Activated naive CD4-positive, alpha-beta T cell treated with anti-CD3 and anti-CD28 coated beads, Interleukin-2, amount 50 U/mL, for 16 hours (primary cell): ENCODE measurements at regions not wholly inside any gene's neighbourhood (a gene's known extent, or its start where the extent isn't known, plus 50 kb on each side); places are given as distances from the start of the nearest gene placed in this dataset.
"Not testable (repeated sequence)": the region's sequence is repeated elsewhere in the genome, so short reads cannot be mapped to it uniquely, and the experiment has no call there.

Source experiments
- DNase-seq: peaks from one replicate; pipeline ENCODE4 v3.0.0-alpha.2; 2020

DNA sequence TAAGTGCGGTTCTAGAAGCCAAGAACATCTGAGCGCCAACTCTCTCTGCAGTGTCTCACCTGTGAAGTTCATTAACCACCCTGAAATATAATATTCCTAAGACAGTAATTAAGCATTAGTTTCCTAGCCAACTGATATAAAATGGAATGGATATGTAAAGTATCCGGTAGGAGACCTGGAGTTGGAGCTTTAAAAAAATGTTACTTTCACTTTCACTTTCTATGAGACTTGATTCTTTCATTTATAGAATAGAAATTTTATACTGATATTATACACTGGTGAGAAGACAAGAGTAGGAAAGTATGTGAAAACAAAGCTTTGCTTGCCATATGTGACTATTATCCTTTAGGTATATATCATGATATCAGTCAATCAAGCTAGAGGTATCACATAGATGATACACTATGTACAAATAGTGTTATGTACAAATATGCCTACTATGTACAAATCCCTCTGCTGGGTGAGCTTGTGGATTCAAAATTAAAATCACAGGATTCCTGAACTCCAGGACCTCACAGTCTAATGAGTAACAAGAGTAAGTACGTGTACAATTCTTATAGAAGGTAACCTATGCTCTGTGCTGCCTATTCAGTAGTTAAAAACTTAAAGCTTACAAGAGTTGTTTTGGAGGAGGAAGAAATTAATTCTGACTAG, 934.2 kb downstream of the TTLL7 start:
- DNase-seq = no peak

DNA sequence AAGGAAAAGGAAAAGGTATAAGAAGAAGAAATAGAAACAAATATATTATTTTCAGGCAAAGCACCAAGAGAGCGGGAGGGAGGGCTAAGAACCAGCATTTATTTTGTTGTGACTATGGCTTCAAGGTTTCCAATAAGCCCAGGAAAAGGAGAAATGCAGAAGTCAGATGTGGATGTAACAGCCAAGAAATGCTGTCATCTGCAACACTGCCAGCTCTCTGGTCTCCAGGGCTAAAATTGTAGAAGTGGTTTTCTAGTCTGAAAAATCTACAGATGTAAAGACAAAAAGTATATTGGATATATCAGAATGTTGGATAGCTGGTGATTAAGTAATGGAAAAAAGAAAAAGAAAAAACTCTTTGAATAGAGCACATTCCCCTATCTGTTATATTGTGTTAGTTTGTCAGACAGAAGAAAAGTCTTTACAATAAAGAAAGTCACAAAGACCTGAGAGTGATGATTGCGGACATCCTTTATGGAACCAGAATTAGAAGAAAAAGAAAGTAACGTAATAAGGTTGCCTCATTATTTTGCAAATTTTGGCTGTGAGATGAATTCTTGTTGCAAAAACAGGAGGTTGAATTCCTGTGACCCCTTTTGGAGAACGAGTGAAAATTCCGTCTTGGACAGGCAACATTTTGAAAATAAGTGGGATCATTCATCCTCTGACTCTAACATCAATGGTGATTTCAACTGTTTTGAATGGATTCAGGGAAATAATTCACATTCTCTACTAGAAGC, 938.1 kb downstream of the TTLL7 start:
- no peak for DNase-seq

DNA sequence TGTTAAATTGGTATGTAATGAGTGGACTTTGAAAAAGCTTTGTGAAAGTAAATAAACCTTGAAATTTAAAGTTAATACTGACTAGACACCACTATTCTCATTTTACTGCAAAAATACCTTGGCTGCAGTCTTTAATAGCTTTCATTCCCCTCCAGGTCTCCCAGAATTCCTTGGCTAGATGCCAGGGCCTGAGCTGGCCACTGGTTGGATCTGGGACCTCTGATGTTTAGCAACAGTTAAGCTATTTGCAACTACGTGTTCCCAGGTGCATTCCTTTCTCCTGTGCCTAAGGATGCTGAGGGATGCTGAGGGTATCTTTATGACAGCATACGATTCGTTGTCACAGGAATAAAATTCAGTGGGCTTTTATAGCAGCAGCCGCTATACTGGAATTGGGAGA, 938.7 kb downstream of the TTLL7 start:
- no peak for DNase-seq

DNA sequence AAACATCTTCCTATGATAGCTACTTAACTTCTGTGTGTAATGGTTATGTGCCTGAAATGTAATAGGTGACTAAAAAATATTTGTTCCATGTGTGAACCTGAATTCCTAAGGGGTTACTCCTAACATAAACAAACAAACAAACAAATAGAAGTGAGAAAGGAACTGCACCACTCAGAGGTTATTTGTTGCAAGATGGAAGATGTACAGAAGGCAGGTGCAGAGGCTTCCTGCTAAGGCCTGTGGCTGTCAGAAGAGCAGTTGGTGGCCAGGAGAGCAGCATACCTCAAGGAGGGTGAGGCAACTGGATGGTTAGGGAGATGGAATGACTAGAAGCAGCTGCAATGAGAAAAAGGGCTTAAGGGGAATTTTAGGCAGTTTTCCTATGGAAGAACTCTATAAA, 940.6 kb downstream of the TTLL7 start:
- no peak for DNase-seq

DNA sequence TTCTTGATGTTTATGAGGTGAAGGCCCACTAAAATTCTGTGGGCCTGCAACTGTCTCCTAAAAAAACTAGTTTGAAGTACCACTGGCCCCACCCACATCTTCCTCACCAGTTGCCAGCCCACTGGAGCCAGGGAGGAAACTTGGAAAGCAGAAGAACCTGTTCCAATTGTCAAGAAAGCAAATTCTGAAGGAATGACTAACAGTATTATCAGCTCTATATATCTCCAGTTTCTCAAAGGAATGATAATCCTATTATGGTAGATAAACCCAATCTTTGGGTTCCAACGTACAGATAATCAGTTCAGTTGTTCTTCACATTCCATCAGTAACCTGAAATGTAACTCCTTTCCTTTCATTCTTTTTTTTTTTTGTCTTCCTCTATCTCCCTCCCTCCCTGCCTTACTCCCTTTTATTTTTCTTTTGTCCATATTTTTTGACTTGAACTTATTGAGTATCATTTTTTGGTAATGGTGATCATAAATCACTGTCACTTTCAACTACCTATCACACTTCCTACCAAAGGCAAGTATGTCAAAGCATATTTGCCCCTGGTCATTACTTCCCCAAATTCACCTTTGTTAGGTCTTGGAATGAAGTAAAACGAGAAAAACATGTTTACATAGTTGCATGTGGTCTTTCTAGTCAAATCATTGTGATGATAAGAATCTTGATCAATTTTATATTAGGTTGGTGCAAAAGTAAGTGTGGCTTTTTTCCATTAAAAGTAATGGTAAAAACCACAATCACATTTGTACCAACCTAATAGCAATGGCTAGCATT, 943.4 kb downstream of the TTLL7 start:
- DNase-seq = no peak

DNA sequence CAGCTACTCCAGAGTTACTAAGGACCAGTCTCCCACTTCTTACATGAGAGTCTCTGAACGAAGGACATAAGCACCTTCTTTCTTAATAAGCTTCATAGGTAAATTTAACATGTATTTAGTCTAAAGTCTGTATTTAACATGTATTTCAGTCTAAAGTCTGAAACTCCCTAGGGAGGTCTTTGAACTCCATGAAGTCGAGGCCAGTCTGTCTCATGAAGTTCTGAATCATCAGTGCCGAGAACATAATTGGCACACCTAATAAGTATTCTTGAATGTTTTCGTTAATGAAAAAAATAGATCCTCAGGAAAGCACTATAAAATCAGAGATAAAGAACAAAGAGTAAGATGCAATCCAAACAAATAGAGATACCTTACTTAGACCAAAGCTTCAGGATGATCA, 945.5 kb downstream of the TTLL7 start:
- DNase-seq = no peak

DNA sequence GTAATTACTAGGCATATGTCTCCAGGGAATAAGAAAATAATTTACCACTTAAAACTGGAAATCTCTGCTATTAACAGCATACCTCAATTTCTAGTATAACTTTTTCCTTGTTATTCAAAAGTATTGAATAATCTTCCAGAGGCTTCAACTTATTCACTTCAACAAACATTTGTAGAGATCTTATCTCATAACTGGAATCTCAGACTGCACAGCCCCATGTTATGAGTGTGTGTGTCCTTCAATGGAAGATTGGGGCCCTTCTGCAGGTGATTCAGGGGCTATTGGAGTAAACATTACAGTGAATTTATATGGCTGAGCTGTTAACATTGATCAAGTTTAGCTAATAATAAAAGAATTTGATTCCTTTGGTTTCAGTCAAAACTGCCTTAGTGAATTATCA, 946.1 kb downstream of the TTLL7 start:
- no peak for DNase-seq

DNA sequence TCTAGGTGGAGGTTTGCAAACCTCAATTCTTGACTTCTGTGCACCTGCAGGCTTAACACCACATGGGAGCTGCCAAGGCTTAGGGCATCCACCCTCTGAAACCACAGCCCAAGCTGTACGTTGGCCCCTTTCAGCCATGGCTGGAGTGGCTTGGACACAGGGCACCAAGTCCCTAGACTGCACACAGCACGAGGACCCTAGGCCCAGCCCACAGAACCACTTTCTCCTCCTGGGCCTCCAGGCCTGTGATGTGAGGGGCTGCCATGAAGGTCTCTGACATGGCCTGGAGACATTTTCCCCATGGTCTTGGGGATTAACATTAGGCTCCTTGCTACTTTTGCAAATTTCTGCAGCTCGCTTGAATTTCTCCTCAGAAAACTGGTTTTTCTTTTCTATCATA, 947.9 kb downstream of the TTLL7 start:
- not testable (repeated sequence) for DNase-seq

DNA sequence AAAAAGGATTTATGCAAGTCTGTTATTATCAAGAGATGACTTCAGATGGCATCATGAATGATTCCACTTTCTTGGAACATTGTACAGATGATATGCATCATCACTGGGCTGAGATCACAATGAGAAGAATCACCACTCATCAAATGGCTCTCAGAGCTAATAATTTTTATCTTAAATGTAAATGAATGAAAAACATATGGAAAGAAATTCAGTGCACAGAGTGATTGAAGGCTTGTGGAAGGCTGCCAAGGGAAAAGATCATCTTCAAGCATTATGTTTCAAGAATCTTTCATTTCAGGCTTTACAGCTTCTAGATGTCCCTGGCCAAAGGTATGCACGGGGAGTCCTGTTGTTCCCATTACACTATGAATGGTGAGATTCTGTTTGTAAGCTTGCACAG, 955.7 kb downstream of the TTLL7 start:
- DNase-seq = no peak

DNA sequence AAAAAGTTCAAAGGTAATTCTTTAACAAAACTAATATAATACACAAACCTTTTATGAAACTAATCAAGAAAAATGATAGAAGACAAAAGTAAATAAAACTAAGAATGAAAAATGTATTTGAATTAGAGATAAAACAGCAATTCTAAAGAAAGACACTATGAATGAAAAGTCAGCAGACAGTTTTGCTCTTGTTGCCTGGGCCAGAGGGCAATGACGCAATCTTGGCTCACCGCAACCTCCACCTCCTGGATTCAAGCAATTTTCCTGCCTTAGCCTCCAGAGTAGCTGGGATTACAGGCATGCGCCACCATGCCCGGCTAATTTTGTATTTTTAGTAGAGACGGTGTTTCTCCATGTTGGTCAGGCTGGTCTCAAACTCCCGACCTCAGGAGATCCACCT, 959.8 kb downstream of the TTLL7 start:
- DNase-seq = not testable (repeated sequence)

DNA sequence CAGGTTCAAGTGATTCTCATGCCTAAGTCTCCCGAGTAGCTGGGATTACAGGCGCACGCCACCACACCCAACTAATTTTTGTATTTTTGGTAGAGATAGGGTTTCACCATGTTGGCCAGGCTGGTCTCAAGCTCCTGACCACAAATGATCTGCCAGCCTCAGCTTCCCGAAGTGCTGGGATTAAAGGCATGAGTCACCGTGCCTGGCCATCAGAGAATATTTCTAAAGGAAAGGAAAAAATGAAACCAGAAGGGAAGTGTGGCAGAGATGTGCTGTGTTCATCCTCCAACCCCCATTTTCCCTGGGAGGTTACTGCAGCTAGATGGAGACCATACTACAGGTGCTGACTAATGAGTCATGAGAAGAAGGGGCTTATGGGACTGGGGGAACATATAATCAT, 964.1 kb downstream of the TTLL7 start:
- no peak for DNase-seq

DNA sequence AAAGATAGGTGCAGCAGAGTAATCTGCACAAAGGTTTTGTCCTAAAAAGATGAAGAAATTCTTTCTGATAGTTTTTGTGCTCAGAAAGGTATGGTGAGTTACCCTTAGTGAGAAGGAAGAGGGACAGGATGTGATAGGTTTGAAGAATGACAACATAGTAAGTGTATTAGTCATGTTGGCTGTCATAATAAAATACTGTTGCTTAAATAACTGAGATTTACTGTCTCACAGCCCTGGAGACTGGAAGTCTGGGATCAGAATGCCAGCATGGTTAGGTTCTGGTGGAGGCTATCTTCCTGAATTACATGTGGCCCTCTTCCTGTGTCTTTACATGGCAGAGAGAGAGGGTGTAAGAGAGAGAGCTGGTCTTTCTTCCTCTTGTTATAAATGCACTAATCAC, 965.2 kb downstream of the TTLL7 start:
- DNase-seq = no peak

DNA sequence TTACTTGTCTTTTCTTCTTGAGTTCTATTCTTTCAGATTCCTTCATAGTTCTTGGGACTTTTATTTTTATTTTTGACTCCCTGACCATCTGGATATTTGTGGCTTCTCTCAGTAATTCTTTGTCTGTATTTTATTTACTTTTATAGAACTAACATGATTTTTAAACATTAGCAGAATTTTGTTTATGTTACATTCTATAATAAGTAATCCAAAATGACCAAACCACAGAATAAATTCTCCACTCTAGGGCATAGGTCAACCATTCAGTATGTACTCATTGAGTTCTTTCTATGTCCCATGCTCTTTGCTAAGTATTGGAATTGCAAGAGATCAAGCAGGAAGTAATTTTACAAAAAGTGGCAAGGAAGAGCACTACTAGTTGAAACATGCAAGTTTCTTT, 969.0 kb downstream of the TTLL7 start:
- DNase-seq = no peak

DNA sequence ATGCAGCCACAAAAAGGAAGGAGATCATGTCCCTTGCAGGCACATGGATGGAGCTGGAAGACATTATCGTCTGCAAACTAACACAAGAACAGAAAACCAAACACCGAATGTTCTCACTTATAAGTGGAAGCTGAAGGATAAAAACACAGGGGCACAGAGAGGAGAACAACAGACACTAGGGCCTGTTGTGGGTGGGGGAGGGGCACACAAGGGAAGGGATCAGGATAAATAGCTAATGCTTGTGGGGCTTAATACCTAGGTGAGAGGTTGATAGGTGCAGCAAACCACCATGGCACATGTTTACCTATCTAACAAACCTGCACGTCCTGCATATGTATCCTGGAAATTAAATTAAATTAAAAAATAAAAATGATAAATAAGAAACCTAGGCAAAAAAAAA, 969.9 kb downstream of the TTLL7 start:
- DNase-seq = no peak

DNA sequence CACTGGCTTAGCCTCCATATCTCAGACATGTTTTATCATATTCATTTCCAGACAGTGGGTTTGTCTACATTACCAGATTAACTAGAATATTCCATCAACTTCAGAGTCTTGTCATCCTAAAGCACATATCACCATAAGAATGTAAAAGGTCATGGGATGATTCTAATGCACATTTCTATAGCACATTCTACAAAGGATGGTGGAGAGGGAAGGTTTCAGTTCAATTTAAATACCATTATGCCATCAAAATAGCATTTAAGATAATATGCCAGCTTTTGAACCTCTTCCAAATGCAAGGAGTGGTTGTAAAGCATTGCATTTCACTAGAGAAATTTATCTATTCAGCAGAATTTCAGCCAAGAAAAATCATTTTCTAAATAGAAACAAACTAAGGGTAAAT, 970.5 kb downstream of the TTLL7 start:
- no peak for DNase-seq

DNA sequence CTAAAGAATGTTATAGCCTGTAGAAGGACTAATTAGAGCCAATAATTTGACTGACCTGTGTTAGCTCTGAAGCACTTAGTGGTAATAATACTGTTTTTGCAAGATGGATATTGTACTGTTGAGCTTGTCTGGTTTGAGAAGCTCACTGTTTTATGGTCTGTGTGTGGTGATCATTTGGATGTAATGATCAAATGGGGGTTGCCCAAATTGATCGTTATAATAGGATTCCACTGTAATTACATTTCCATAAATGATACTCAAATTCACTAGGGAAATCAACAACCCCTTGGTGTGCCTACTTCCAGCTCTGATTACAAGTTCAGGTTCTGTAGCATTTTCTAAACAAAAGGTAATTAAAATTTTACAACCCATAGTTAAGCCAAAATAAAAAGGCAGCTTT, 971.4 kb downstream of the TTLL7 start:
- no peak for DNase-seq

DNA sequence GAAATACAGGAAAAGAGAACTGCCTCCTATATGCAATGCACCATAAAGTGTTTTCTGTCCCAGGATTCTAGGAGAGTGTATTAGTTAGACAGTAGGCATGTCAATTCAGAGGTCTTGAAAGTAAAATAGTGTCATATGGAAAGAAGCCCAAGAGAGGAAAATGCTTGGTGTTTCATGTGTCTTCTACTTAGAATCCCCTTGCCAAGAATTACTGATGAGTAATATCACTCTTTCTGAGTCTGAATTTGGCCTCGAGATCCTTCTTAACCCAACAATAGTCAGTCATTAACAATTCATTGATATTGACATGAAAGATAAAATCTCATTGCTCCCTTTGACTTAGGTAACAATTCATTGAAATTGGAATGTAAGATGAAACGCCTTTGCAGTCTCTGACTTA, 972.2 kb downstream of the TTLL7 start:
- no peak for DNase-seq

DNA sequence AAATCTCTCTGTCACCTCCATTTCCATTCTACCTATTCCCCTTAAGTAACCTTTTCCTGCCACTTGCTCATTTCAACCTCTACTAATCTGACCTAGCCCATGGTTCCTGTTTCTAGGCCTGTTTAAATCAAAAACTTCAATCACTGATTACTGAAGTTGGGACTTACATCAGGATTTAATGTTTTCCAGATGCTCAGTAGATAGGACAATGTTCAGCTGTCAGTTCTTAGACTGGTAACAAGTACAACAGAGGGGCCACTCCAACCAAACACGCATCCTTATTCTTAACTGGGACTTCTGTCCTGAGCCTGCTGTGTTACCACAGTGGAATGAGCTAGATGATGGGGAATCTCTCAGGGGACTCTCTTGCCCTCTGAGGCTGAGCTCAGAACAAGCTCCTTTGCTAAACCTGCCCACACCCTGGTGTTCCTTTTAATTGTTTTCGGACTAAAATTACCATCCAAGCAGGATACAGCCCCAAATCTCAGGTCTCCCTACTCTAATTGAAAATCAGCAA, 974.6 kb downstream of the TTLL7 start:
- DNase-seq = no peak

DNA sequence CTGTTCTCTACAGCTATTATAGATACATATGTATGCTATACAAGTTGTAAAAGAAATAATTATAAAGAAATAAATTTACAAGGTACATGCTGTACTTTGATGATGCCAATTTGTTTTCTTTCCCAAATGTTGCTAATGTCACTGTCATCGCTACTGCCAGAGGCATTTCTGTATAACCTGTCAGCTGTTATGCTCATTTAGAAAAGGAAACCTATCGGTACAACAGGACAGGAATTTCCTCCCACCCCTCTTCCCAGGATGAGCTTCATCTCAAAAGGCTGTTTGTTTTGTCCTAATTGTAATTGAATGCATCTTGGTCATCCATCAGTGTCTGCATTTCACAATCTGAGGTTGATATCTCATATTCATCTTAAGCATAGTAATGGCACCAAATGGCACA, 975.7 kb downstream of the TTLL7 start:
- DNase-seq = no peak

DNA sequence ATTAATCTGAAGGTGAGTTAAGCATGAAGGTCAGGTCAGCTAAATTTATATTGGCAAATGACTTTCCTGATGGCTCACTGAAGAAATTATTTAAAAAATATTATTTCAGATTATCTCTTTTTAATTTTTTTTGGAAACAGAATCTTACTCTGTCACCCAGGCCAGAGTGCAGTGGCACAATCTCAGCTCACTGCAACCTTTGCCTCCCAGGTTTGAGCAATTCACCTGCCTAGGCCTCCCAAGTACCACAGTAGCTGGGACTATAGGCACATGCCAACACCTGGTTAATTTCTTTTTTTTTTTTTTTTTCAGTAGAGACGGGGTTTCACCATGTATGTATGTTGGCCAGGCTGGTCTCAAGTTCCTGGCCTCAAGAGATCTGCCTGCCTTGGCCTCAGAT, 976.7 kb downstream of the TTLL7 start:
- no peak for DNase-seq

DNA sequence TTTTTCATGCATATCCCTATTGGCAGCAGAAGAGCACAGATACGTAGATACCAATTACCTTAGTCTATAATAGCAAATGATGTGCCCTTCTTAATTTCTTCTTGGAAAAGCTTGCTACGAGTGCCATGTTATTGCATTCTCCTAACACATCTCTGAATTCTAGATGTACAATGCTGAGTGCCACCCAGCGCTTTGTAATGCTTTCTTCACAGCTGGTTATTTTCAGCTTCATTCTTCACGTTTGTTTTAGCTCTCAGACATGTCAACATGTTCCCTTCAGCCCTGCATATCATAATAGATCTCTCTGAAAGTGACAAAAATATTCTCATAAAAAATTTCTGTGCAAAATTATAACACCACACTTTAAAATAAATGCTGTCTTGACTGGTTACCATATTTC, 981.2 kb downstream of the TTLL7 start:
- DNase-seq = no peak

DNA sequence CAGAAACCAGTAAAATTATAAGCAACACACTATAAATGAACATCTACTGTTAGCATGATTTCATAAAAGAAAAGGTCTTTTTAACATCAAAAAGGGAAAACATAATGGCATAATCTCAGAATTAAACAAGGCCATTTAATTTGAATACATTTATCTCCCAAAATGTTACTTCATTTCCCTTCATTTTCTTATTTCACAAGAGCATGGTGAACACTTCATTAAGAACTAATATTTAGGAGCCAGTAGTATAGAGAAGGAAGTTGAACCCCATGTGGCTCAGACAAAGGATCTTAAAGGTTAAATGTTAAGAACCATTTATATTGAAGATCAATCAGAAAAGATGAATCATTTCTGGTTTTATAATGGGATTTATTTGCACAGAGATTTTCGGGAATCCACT, 981.7 kb downstream of the TTLL7 start:
- DNase-seq = no peak

DNA sequence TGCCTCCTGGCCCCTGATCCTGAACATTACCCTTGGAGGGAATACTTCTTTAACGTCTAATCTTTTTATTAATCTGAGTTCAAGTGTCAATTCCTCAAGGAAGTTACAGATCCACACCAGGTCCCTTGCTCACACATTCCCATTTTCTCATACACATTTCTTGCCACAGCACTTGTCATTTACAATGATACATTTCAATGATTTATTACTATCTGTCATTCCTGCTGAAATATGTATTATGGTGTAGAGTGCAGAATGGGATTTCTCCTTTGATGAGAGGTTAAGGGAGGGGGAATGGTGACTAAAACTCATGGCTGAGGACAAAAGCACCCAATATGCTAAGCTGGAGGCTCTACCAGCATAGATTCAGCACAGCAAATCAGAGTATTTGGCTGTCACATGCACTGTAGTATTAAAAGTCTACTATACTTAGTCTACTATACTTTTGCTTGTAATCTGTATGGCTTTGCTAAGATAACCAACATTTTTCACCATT, 982.5 kb downstream of the TTLL7 start:
- no peak for DNase-seq

DNA sequence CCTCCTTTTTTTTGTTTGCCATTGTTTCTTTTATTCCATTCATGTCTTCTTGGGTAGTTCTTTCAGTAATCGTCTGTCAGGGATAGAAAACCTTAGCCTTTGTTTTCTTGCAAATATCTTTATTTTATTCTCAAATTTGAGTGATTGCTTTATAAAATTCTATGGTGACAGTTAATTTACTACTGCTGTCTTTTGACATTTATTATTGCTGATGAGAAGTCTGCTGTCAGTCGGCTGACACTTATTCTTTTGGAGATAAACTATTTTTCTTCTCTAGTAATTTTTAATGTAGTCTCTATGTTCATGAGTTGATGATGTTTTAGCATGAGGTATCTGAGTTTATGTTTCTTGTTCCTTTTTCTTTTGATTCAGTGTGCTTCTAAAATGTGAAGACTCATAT, 983.8 kb downstream of the TTLL7 start:
- DNase-seq = no peak
